CMK (cell line): ENCODE measurements at regions not wholly inside any gene's neighbourhood (a gene's known extent, or its start where the extent isn't known, plus 50 kb on each side); places are given as distances from the start of the nearest gene placed in this dataset.

Experiments
- DNase-seq: peaks from one replicate; pipeline ENCODE4 v3.0.0-alpha.2; 2010; ENCODE audit warnings: low read depth

DNA sequence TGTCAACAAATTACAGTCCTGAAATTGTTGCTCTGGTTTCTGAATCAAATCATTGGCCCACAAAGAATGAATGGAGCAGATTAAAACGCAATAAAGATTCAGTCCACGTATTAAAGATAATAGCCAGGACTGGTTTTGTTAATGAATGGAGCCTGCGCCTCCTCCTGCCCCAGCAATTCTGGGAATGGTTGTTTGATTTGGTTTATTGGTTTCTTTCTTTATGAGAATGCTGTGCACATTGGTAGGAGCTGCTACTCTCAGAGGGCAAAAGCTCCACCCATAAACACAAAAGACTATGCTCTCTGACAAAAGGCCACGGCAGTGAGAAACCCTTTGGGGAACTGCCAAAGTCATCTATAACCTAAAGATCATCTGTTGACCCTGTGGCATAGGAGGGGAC lies 261.1 kb downstream of the ABHD5 start:
- no peak for DNase-seq

DNA sequence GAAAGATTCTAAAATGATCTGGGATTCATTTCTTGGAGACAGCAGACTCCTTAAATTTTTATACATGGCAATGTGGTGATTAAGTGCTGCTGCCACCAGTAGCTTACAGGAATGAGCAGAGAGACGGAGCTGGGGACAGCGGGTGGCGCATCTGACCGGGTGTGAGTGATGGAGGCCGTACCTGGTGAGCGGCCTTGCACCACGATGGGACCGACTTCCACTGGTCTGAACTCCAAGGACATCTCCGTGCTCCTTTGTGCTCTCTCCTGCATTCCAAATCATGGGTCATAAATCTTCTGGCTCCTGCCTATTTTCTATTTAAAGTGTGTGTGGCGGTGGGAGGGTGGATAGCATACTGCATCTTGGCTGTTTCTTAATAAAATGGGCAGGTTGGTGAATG lies 262.6 kb downstream of the ABHD5 start:
- DNase-seq = no peak

DNA sequence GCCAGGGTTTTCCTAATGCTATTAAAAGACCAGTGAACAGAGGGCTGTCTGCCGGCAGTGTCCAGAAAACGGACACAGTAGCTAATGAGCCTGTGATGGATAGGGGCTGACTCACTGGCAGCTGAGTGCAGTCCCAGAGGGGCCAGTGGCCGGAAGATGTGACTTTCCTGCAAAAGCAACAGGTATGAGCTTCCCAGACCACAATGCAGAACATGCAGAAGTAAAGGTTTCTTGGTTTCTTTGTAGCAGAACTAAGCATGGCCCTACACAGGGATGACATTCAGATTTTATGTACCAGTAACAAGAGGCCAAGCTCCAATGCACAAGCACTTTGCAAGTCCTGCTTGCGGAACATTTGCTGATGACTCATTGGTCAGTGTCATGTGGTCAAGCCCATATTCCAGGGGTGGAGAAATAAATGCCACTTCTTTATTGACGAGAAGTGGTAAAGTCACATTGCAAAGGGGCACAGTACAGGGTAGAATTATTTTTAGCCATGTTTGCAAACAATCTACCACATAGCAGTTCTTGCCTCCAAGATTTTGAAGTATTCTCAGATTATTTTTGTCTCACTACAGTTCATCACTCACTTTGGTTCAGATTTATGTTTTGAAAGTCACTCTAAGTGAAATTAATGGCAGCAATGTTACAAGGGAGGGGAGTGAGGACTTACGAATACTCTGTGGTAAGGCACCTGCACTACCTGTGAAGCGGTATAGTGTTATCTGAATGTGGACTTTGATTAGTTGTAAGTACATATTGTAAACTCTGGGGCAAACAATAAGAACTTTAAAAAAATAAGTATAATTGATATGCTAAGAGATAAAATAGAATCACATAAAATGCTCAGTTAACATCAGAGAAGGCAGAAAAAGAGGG lies 263.3 kb downstream of the ABHD5 start:
- no peak for DNase-seq

DNA sequence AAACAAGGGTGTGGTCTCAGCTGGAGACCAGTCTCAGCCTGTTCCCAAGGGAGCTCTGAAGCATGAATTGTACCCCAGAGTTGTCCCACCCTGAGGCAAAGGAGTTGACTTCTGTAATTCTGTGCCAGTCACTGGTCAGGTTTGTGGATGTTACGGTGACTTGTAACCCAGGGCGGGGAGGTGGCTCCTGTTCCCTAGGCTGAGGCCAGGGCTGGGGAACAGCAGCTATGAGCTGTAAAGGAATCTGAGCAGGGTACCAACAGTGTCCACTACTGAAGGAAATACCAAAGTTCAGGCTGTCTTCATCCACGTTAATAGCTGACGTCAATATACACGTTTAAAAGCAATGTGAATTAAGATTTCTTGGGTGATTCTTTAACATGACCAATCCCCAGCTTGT lies 266.2 kb downstream of the ABHD5 start:
- DNase-seq = no peak

DNA sequence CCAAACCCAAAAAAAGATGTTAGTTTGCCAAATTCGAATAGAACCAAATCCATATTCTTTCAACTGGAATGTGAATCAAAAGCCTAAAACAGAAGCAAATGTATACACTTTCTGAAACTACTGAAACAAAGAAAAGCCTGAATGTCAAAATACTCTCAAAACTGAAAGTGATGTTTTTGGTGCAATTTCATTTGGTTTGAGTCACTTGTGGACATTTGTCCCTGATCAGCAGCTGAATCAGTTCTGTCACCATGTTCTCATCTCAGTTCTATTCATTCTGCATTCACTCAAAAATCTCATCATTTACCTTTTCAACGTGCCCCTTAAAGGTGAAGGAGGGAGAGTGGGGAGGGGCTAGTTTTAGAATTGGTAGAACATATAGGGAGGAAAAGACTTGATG lies 266.8 kb downstream of the ABHD5 start:
- no peak for DNase-seq

DNA sequence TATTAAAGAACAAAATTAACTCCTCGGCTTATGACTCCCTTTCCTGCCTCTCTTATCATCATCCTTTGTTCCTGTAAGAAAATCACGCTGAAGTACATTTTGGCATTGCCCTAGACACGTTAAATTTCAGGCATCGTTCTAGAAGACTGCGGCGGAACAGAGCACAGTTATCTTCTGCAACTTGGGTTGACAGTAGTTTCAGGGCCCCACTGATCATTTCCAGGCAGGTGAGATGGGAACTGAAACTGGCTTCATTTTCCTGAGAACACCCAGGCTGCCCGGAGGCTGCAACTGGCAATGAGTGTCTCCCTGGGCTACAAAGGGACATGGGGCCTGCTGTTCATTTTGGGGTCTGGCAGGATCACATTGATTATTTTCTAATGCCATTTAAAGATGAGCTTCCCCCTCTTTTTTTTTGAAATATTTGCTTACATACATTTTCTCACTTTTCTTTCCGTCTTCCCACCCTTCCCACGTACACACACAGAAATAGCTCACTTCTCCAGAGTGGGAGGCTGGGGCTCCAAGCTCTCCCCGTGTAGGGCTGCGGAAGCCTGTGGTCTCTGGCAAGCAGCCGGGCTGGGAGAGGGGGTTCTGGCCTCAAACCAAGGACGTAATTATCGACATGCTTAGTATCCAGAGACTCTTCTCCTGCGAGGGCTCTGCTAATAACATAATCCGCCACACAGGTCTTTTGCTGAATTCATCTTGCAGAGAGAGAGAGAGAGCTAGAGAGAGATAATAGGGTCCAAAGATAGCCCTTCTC lies 267.4 kb downstream of the ABHD5 start:
- DNase-seq = no peak

DNA sequence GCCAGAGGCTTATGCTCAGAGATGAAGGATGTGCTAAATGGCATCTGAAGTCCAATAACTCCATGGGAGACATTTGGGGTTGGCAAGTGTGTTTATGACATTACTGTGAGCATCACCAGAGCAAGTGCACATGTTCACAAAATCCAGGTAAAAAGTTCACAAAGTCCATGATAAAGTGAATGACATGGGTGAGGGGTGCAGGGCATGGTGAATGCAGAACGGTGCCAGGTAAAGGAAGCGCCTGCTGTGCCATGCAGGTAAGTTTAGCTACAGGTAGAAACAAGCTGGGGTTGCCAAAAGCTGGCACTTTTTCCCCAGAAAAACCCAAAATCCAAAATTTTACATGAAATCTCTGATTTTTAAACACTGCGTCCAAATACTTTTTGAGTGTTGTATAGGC lies 268.2 kb downstream of the ABHD5 start:
- no peak for DNase-seq

DNA sequence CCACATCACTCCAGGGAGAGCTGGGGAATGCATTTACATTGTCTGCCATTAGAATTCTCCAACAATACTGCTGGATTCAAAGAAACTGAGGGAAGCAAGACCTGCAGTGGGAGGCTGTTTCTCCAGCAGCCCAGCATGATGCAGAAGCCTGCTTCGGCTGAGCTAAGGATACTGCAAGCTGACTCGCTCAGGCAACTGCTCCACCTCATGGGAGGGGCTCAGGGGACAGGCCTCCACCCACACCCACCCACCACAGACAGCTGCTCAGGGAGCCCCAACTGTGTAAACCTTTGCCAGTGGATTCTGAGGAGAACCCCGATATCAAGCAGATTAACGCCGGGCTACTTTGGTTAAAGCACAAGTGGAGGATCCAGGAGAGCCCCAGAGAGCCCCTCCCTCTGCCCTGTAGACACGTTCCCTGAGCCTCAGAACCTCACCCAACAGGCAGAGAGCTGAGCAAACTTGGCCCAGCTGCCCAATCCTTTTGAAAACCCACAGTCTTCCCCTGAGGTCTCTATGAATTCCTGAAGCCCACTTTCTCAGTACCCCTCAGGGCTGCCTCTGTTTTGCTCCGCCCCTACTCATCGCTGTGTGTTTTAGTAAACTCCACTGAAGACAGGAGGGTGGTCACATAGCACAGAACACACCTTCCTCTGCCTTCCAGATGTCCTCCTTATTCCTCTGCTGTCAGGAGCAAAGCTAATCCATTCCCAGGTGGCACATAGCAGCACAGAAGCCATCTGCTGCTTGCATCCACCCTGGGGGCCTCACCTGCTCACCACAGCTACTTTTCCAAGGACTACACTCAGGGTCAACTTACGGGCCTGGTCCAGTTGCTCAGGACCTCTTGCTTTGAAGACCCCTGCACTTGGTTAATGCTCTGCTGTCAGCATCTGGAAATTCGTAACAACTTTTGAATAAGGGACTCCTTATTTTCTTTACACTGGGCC lies 269.0 kb downstream of the ABHD5 start:
- DNase-seq = no peak

DNA sequence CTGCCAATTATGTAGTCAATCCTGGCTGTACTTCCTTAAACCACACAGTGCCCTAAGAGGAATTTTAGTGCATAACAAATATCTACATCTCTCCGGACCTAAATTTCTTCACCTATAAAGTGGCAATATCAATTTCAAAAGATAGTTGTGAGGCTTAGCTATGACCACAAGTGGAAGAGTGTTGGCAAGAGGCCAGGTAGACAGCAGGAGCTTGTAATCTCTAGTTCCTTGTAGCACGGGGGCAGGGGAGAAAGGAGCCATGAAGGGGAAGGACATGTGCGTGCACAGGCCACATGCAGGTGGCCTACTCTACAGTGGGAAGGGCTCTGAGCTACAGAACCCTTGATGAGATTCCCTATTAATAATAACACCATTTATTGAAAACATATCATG lies 269.7 kb downstream of the ABHD5 start:
- no peak for DNase-seq

DNA sequence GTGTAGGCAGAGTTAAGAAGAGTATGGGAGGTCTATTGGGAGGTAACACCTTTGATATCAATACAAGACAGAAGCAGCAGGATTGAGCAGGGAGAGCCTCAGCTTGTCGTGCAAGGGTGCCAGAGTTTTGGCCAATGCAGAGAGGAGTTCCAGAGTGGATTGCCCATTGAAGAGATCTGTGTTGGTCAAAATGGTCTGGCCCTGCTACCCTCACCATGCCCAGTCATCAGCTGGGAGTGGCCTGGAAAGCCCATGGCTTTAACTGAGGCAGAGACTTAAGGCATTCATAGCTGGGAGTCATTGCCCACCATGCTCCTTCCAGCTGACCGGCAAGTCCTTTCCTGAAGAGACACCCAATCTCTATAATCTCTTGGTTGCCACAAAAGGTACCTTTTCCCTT lies 271.3 kb downstream of the ABHD5 start:
- no peak for DNase-seq

DNA sequence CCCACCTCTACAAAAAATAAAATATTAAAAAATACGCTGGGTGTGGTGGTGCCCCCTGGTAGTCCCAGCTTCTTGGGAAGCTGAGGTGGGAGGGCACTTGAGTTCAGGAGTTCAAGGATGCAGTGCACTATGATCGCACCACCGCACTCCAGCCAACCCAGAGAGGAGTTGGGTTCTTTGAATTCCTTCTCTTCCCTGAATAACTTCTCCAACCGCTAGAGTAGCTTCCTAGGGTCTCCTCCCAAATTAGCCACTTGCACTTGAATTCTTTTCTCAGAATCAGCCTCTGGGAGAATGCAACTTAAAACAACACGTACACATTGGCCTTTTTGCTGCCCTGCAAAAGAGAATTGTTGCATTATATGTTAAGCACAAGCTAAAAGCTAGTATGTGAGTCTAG lies 272.5 kb downstream of the ABHD5 start:
- DNase-seq = no peak

DNA sequence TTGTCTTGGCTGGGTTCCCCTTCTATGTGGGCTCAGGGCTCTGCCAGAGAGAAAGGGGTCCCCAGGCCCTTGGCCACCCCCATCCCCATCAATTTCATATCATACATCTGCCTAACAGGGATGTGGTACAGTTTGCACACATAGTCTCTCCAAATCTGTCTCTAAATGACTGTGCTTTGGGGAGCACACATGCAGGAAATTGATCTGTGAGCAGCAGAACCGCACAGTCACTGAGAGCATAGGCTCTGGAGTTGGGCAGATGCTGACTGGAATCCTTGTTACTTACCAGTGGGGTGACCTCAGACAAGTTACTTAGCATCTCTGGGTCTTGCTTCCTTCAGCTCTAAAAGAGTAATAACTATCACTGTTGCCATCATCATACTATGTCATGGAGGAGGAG lies 273.9 kb downstream of the ABHD5 start:
- no peak for DNase-seq

DNA sequence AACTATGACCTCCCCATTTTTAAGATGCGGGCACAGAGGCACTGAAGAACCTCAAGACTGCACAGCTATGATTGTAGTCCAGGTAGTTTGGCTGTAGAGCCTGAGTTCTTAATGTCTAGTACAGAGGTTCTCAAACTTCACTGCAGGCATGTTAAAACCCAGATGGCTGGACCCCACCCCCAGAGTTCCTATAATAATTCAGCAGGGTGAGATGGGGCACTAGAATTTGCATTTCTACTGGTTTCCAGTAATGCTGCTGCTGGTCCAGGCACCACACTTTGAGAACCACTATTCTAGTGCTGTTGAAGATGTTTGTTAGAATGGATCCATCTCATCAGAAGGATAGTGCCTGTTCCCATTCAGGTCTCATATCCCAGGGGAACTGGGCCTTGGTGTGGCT lies 274.9 kb downstream of the ABHD5 start:
- DNase-seq = no peak

DNA sequence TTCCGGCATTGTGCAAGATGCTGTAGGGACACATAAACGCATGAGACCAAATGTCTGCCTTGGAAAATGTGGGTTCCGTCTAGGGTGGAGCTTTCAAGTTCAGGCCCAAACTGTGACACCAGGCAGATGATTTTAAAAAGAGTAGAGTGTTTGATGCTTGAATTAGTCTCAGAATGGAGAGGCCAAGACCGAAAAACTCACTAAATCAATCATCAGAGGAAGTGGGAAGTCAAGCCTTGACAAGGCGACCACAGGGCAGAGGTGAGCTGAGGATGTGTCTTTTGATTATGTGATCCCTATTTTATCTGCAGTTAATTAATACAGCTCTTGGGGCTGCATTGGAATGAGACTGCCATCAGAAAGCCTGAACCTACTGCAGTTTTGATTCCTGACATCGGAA lies 275.4 kb downstream of the ABHD5 start:
- no peak for DNase-seq

DNA sequence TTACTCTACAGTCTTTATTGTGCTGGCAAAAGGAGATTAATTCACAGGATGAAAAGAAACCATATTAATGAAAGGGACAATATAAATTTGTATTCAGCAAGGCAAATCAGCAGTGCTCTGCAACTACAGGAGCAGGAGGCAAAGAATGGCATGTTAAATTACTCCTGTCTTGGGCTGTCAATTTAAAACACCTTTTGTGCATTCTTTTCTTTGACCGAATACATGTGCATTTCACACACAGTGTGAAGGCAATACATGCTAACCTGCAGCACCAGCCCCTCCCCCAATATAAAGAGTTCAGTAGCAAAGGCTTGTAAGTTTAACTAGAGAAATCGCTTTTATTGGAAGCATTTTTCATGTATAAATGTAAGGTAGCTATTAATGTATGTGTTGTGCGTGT lies 275.2 kb upstream of the TOPAZ1 start:
- DNase-seq = no peak

DNA sequence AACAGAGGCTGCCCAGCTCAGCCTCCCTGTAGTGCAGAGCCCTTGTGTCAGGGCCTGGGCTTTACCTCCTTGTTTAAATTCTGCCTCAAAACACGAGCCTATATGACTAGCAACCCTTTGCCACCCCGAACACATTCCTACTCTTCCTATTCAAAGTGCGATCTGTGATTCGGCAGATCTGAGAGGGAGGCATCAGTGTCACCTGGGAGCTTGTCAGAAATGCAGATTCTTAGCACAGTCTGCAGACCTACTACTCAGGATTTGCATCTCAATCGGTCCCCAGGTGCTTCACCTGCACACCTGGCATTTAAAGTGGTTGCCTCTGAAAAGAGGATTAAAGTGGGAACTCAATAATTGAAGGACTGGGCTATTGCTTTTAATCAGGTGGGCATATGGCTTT lies 273.2 kb upstream of the TOPAZ1 start:
- no peak for DNase-seq

DNA sequence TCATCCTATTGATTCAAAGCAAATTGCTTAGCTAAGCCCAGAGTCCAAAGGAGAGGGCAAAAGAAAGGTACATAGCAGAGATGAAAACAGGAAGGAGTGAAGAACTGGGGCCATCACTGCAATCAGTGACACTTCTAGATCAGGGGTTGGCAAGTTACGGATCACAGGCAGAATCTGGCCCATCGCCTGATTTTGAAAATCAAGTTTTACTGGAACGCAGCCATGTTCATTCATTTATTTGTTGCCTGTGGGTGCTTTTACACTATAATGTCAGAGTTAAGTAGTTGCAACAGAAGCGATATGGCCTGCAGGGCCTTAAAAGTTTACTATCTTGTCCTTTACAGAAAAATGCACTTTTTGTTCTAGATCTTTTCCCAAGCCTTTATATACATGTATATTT lies 271.7 kb upstream of the TOPAZ1 start:
- no peak for DNase-seq

DNA sequence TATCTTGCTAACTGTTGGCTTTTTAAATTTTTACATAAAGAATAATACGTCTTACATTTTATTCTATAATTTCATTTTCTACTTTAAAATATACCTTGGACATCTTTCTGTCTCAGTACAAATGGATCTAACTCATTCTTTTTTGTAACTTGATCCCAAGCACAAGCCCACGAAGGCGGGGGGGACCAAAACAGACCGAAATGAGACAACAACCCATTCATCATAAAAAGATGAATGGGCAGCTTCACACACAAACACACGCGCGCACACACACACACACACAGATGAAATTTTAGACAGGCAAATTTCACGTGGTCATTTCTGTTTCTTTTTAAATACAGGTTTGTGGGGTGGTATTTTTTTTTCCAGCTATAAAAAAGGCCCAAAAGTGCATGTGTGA lies 271.3 kb upstream of the TOPAZ1 start:
- DNase-seq = no peak

DNA sequence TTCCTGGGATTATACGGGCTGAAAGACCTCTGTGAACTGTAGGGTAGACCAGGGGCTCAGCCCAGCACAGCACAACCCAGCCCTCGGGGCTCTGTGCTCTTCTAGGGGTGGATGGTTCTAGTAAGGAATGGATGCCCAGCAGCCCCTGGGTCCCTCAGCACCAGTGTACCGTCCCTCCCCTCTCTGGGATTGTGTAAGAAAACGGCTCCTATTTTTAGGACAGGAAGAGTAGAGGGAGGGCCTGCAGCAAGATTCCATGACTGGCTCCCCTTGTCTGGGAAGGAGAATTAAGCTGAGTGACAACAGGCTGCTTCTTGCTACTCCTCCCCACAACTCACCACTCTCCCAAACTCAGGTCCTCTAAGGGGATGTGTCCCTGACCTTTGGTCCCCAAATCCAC lies 270.8 kb upstream of the TOPAZ1 start:
- no peak for DNase-seq

DNA sequence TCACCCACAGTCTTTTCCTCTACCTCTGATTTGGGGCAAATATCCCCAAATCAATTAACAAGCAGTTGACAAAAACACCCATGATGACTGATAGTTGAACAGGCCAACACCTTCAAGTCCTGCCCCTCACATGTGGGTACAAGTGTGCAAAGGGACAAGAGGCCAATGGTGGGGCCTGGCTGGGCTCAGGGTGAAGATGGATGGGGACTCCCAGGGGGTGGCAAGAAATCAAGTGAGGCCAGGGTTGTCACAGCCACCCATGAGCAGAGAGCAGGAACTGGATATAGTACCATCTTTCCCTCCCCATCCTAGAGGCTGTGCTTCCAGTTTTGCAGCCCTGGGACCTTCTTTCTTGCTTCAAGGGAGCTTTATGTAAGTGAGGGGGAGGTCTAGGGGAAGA lies 270.2 kb upstream of the TOPAZ1 start:
- no peak for DNase-seq

DNA sequence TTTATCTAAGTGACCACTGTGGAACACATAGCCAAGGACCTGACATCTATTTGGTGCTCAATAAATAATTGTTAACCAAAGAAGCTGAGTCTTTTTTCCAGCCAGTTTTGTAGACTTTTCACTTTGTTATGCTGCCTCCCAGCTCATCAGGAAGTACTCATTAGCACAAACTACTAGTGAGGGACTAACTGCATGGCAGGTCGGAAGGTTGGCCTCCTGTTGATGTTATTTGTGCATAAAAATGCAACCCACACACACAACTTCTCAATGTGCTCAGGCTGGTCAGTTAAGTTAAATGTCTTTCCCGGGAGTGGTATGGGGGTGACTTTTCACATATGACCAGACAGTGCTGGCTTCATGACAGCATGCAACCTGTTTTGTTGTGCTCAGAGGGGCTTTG lies 263.0 kb upstream of the TOPAZ1 start:
- no peak for DNase-seq

DNA sequence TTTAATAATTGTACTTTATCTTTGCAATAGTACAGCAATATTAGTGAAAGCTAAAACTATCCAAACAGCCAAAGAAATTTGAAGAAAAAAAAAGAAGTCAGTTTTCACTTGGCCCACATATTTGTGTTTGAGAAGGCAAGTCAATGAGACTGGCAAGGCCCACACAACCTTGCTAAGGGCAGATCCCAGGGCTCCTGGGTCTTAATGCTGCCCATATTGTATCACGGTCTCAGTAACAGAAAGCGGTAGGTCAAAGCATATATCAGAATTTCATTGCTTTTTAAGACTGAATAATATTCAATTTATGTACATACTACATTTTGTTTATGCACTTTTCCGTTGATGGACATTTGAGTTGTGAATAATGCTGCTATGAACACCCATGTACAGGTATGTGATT lies 262.0 kb upstream of the TOPAZ1 start:
- no peak for DNase-seq
